Kidney capillary endothelial cell (primary cell): ENCODE measurements at regions not wholly inside any gene's neighbourhood (a gene's known extent, or its start where the extent isn't known, plus 50 kb on each side); places are given as distances from the start of the nearest gene placed in this dataset.

Source experiments
- DNase-seq: peaks from one replicate; pipeline ENCODE4 v3.0.0-alpha.2; 2018; ENCODE audit warnings: low spot score

GRCh38 chr11:92765082-92765840 is 204.2 kb upstream of the MTNR1B start:
- DNase-seq: no peak

GRCh38 chr11:92765965-92766371 is 203.5 kb upstream of the MTNR1B start:
- peak; percentile 95 for DNase-seq

GRCh38 chr11:92766698-92767097 is 202.8 kb upstream of the MTNR1B start:
- peak; percentile 34 for DNase-seq

GRCh38 chr11:92767416-92767815 is 202.0 kb upstream of the MTNR1B start:
- DNase-seq: no peak

DNA sequence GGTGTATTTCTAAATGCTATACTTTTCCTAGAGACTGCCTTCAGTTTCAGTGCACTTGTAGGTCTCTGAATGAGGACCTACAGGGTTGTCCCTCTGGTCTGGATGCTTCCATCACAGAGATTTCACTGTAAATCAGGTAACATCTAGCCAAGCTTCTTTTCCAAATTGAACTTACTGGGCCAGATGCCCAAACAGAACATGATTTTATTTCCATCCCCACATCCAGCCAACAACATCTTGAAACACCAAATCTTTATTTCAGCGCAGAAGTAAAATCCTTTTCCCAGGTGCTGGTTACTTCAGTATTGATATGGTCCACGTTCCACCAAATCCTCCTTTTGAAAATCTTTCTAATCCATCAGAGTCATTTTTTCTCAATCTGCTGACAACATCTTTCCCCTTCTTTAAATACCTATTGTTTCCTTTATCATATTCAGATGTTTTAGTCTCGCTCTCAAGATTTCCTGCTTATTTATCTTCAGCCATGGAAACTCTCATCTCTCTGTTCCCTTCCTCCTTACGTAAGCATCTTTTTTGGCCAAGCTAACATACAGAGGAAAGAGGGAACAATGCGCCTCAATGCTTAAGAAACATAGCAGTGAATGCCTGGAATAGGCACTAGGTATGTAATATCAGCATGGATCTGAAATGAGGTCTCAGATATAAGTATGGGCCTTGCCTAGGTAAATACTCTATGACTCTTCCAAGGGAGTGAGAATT is 201.2 kb upstream of the MTNR1B start:
- DNase-seq: no peak

DNA sequence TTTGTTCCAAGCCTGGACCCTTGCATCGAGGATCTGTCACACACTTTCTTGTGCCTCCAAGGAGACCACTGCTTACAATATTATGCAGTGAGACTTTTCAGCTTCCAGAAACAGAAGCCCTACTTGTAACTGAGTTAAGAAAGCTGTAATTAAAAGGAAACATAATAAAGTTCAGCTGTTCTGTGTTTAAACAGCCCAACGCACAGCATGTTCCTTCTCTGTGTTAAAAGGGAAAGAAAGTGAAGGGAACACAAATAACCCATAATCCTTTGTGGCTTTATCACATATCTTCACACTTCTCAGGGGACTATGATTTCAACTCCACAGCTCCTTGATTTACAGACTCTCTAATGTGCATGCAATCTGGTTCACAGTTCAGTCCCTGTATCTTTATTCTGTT is 200.3 kb upstream of the MTNR1B start:
- DNase-seq: no peak

DNA sequence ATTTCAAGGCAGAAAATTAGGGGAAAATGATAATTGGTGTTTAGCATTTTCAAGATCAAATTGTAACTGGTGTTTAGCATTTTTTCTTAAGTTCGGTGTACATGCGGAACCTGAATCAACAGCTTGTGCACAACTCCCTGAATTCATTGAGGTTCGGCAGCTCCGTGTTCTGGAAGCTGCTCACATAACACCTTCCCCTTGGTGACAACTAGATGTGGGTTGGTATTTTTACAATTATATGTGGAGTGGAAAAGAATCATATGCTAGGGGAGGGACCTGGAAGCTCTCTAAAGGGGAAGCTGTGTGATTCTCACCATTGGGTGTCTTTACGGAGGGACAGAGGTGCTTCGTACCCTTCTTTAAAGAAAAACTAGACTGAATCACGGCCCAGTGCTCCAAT is 199.0 kb upstream of the MTNR1B start:
- DNase-seq: no peak

DNA sequence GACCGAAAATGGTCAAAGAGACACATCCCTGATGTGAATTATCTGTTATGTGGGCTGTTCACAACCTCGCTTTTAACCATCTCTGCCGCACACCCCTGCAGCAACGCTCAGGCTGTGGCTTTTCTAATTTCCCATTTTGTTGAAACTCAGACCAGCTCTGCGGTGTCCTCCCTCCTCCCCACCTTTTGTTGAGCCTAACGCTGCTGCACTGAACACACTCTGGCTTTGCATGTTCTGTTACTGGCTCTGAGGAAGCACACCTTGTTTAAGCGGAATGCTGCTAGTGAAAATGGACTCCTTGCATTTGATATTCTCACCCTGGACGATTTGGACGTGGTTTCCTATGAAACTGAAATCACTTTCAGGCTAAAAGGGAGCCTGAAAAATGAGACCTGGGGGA is 198.5 kb upstream of the MTNR1B start:
- DNase-seq: no peak

GRCh38 chr11:92771701-92772100 is 197.8 kb upstream of the MTNR1B start:
- DNase-seq: no peak

- no peak for DNase-seq
These were observed 194.3 kb upstream of the MTNR1B start for GRCh38 chr11:92775003-92775676.

DNA sequence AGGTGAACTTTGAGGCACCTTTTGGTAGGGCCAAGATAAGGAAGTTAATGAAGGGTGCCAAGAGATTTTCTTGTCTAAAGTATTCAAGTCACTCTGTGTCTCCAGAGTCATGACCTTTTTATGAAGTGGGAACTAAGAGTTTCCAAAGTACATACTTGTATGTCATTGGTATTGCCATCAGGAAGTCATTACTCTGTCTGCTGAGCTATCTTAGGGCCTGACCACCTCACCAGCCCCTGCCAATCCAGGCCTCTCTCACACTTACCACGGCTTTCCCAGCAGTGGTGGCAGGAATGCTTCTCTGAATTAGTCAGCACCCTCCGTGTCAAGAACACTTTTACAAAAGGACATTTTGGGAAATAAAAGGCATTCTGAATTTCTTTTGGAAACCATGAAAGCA is 192.8 kb upstream of the MTNR1B start:
- DNase-seq: no peak

- DNase-seq: no peak
These were observed 189.7 kb upstream of the MTNR1B start for GRCh38 chr11:92779746-92780145.

- no peak for DNase-seq
These were observed 188.3 kb upstream of the MTNR1B start for GRCh38 chr11:92781151-92781550.

GRCh38 chr11:92782806-92783205 is 186.6 kb upstream of the MTNR1B start:
- DNase-seq: no peak

DNA sequence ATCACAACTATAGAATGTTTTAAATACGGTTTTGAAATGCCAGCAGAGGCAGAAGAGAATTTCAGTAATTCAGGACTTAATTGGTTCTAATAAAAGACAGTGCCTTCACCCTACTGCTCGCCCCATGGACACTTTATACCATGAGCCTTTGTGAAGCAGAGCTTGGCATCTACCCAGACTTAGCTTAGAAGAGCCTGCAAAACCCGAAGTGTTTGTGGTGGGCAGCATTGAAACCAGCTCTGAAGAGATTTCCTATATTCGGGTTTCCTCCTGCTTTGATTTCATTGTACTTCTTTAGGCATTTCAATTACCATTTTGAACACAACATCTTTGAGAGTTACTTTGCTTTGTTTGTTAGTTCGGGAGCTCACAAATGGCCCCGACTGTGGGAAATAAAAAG is 185.1 kb upstream of the MTNR1B start:
- DNase-seq: no peak

GRCh38 chr11:92787638-92788037 is 181.8 kb upstream of the MTNR1B start:
- DNase-seq: no peak

- DNase-seq: no peak
These were observed 179.7 kb upstream of the MTNR1B start for GRCh38 chr11:92789761-92790160.

DNA sequence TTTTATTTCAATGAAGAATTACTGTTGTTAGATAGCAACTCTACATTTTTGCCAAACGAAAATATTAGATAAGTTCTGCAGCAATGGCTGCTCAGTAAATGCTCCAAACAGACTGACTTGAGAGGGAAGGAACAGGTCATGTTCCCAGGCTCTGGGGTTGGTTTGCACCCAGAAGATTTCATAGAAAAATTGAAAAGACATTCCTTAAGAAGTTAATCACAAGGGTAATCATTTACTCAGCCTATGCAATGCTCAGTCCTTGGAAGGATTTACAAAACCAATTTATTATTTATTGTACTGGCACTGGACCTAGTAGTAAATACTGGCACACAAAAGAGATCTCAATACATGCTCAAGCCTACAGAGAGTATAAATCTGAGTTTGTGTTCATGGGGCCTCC is 179.1 kb upstream of the MTNR1B start:
- no peak for DNase-seq

GRCh38 chr11:92790926-92791616 is 178.4 kb upstream of the MTNR1B start:
- no peak for DNase-seq

GRCh38 chr11:92791886-92792285 is 177.6 kb upstream of the MTNR1B start:
- no peak for DNase-seq

GRCh38 chr11:92793189-92793588 is 176.3 kb upstream of the MTNR1B start:
- no peak for DNase-seq

DNA sequence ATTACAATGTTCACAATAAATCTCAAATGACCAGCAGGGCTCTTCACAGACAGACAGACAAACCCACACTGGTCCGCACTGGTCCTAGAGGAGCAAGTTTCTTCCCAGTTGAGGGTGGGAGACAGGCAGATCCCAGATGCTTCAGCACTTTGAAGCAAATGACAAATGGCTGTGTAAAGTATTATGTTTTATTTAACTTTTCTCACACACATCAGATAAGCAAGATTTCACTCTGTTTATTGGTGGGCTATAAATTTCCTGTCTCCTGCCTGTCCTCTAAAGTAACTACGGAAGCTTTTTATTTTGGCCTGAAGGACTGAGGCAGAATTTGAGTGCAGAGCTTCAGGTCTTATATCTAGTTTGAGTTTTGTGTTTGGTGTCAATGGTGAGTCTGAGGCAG is 174.7 kb upstream of the MTNR1B start:
- no peak for DNase-seq

GRCh38 chr11:92796744-92797143 is 172.7 kb upstream of the MTNR1B start:
- no peak for DNase-seq
